ENCODE measurements at regions not wholly inside any gene's neighbourhood (a gene's known extent, or its start where the extent isn't known, plus 50 kb on each side); places are given as distances from the start of the nearest gene placed in this dataset.

GRCh38 chr1:219312967-219313366 is 139.3 kb downstream of the LYPLAL1 start (continued):
- TF ChIP-seq ZNF565 (CRISPR knock-in tag; conservative IDR thresholded peaks at IDR 0.05; ENCODE audit: low read depth) (no peak), TOX (CRISPR knock-in tag; IDR thresholded peaks at IDR 0.05; ENCODE audit: borderline replicate concordance) (peak; percentile 96), CSRNP3 (CRISPR knock-in tag; IDR thresholded peaks at IDR 0.05) (no peak), TCF4 (CRISPR knock-in tag; IDR thresholded peaks at IDR 0.05; ENCODE audit: borderline replicate concordance) (no peak), ZFP3 (CRISPR knock-in tag; IDR thresholded peaks at IDR 0.05) (peak; percentile 82), CREB5 (CRISPR knock-in tag; IDR thresholded peaks at IDR 0.05; ENCODE audit: low read depth) (no peak), ARNTL (CRISPR knock-in tag; IDR thresholded peaks at IDR 0.05; ENCODE audit: borderline replicate concordance, low read depth) (no peak), ZFP30 (CRISPR knock-in tag; IDR thresholded peaks at IDR 0.05) (no peak), ZNF70 (CRISPR knock-in tag; IDR thresholded peaks at IDR 0.05) (no peak), ESRRG (CRISPR knock-in tag; IDR thresholded peaks at IDR 0.05) (no peak), ISL1 (CRISPR knock-in tag; IDR thresholded peaks at IDR 0.05) (peak; percentile 75), OSR1 (CRISPR knock-in tag; IDR thresholded peaks at IDR 0.05) (no peak)

GRCh38 chr1:219310181-219310728 is 136.6 kb downstream of the LYPLAL1 start:
- no peak for ATAC-seq
- TF ChIP-seq ZFP30 (CRISPR knock-in tag; IDR thresholded peaks at IDR 0.05): no peak
- no peak for TF ChIP-seq ZNF8 (CRISPR knock-in tag; IDR thresholded peaks at IDR 0.05)
- TF ChIP-seq TSHZ2 (CRISPR knock-in tag; IDR thresholded peaks at IDR 0.05): no peak
- TF ChIP-seq OSR1 (CRISPR knock-in tag; IDR thresholded peaks at IDR 0.05): no peak
- no peak for TF ChIP-seq CREB5 (CRISPR knock-in tag; IDR thresholded peaks at IDR 0.05; ENCODE audit: low read depth)
- no peak for TF ChIP-seq CSRNP3 (CRISPR knock-in tag; IDR thresholded peaks at IDR 0.05)
- TF ChIP-seq TOX (CRISPR knock-in tag; IDR thresholded peaks at IDR 0.05; ENCODE audit: borderline replicate concordance): no peak
- no peak for TF ChIP-seq SNAI2 (CRISPR knock-in tag; IDR thresholded peaks at IDR 0.05)
- no peak for TF ChIP-seq GLIS3 (CRISPR knock-in tag; IDR thresholded peaks at IDR 0.05)
- no peak for TF ChIP-seq ZNF70 (CRISPR knock-in tag; IDR thresholded peaks at IDR 0.05)
- TF ChIP-seq PPARA (CRISPR knock-in tag; IDR thresholded peaks at IDR 0.05; ENCODE audit: borderline replicate concordance): no peak

GRCh38 chr1:219308367-219308766 is 134.7 kb downstream of the LYPLAL1 start:
- ATAC-seq: no peak
- TF ChIP-seq ZNF70 (CRISPR knock-in tag; IDR thresholded peaks at IDR 0.05) (no peak), ZFP30 (CRISPR knock-in tag; IDR thresholded peaks at IDR 0.05) (no peak), RARB (CRISPR knock-in tag; IDR thresholded peaks at IDR 0.05) (no peak), ZNF8 (CRISPR knock-in tag; IDR thresholded peaks at IDR 0.05) (no peak), CSDC2 (CRISPR knock-in tag; IDR thresholded peaks at IDR 0.05) (no peak)
